Fibroblast of peridontal ligament (primary cell): ENCODE measurements at regions not wholly inside any gene's neighbourhood (a gene's known extent, or its start where the extent isn't known, plus 50 kb on each side); places are given as distances from the start of the nearest gene placed in this dataset.
"Not testable (repeated sequence)": the region's sequence is repeated elsewhere in the genome, so short reads cannot be mapped to it uniquely, and the experiment has no call there.

Experiments
- DNase-seq: peaks from one replicate; pipeline ENCODE4 v3.0.0-alpha.2; 2010; ENCODE audit errors: extremely low read depth

DNA sequence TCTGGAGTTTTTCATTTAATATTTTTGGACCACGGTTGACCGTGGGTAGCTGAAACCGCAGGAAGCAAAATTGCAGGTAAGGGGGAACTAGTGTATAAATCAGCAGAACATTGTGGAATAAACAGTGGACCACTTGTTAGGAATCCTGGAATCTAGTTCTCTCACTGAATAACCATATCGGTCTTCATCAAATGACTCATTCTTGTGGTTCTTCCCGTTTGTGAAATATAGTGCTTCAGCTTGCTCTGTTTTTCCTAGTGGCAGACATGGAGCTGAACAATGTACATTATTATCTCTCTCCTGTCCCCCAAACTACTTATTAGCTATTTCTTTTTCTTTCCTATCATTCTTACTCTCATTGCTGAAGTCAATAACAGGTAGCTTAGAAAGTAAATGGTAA lies 61.9 kb downstream of the HSPA13 start:
- DNase-seq, result no peak

DNA sequence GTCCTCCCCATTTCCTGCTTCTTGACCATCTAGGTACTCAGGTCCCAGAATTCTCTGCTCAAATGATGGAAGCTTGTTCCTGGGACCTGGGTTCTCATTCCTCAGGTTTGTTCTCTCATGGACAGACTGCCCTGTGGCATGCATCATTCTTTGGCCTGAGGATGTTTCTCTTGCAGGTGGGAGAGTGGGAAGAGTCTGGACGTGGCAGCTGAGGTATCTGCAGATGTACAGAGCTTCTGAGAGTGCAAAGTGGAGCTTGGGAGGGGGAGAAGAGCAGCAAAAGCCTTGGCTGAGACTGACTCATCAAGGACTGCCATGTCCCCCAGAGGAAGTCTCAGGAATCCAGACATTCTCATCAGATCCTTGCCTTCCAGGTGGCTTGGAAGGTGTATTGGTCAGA lies 63.1 kb downstream of the HSPA13 start:
- no peak for DNase-seq

DNA sequence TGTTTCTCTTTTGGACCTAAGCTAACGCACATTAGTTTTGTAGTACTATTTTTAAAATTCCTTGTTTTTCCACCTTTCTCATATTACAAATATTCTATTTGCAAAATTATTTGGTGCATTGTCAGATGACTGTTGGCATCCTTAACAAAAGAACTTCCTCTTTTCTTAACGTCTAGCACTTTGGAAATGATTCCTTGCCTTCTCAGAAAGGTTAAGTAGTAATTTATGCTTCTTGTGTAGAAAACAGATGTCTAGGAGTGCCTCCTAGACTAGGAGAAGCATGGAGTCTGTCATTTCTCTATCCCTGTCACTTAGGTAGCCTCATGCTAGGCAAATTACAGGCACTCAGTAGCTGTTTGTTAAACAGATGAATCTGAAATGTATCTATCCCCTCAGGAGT lies 64.4 kb downstream of the HSPA13 start:
- DNase-seq, result no peak

DNA sequence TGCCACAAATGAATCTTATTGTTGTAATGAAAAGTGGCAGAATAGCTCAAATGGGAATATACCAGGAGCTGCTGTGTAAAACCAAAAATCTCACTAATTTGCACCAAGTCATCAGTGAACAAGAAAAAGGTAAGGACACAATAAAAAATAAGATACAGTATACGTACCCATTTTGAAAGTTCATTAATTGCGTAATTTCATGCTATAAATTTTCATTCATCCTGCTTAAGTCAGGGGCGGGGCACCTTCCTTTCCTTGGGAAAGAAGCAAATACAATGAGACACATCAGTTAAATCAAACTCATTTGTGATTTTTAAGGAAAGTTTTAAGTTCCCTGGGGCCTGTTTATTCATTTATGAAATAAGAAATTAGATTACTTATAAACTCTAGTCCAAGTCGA lies 65.4 kb downstream of the HSPA13 start:
- DNase-seq, result no peak

DNA sequence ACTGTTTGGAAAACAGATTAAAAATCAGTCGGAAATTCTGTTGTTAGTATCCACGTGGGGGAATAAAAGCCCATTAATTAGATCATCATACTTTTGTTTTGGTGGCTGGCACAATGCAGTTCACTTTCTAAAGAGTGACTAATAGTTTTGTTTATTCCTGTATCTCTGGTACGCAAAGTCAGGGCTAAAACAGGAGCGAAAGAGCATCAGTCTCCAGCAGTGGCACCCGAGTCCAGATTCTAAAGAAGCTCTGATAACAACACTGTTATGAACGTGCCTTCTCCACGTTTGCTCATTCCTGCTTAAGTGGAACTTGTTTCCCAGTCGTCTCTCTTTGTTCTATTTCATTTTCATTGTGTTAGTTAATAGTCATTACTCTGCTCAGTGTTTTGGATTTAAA lies 69.6 kb downstream of the HSPA13 start:
- DNase-seq, result no peak

DNA sequence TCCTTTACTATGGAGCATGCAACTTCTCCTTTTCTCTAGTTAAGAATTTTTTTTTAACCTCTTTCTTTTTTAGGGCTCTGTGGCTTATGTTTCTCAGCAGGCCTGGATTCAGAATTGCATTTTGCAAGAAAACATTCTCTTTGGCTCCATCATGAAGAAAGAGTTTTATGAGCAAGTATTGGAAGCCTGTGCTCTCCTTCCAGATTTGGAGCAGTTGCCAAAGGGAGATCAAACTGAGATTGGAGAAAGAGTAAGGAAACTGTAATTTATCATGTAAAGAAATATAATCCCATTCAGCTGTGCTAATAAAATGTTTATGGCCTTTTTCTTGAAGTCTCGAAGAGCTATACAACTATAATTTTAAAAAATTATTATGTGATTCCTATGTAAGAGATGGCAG lies 70.1 kb downstream of the HSPA13 start:
- DNase-seq, result no peak

DNA sequence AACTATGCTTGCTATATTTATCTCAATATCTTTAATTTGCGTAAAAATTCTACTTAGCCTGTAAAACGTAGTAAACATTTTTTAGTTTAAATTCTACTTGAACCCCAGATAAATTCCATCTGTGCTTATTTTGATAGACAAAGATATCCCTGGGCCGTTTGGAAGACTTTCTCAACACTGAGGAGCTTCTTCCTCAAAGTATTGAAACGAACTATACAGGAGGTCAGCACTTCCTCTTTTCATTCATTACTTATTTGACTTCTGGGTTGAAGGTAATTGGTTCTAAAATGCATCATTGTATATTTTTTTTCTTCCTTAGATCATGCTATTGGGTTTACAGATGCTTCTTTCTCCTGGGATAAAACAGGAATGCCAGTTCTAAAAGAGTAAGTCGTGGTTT lies 74.7 kb downstream of the HSPA13 start:
- no peak for DNase-seq

DNA sequence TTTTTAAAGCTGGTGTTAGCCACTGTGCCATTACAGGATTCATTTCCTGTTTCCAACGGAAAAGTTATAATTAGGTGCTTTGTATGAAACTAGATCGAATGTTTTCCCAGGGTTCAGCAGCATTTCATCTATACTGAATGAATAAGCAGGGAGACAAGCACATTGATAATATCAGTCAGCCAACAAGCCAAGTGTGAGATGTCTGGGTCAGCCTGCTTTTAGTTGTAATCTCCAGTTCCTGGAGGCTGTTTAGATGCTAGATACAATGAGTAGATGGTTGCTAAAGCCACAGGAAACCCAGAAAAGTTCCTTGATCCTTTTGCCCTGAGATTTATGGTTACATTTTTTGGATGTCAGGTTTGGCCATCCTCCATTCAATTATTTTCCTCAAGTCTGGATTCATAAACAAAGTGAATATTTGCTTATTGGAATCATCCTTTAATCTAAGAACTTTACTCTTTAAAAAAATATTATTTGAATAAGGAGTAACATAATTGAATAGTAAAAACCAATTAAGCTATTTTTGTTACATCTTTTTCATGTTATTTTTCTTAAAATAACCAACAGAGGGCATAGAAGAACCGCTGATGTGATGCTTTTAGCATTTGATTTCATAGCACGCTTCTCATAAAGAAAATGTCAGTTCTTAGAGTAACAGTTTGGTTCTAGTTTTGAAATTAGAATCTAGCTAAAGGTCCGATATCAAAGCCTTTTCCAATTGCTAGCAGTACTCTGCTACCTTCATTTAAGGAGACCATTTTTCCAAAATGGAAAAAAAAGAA lies 76.6 kb downstream of the HSPA13 start:
- peak; percentile 24 for DNase-seq

DNA sequence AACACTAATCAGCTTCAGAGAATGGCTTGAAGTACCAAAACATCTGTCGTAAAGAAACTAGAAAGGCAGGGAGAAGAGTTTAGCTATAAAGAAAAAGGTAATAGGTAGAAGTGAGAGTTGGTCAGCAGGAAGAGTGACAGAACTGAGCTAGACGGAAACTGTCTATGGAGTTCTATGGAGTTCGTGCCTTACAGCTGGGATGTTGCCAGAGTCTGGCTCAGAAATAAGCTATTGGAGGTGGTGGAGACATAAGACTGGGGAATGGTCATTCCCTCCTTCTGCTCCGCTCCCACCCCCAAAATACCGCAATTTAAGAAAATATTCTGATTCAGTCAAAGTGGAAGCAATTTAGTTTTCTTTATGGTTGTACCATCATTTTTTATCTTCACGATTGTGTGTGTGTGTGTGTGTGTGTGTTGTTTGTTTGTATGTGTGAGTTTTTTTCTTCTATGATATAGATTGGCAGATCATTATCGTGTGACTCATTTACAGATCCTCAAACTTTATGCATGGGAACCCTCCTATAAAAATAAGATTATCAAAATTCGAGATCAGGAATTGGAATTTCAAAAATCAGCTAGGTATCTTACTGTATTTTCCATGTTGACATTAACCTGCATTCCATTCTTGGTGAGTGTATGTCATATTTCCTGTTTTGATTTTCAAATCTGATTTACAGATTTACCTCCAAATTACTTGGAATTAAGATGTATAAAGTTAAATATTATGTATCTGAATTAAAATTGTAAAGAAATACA lies 79.0 kb downstream of the HSPA13 start:
- DNase-seq, result no peak

DNA sequence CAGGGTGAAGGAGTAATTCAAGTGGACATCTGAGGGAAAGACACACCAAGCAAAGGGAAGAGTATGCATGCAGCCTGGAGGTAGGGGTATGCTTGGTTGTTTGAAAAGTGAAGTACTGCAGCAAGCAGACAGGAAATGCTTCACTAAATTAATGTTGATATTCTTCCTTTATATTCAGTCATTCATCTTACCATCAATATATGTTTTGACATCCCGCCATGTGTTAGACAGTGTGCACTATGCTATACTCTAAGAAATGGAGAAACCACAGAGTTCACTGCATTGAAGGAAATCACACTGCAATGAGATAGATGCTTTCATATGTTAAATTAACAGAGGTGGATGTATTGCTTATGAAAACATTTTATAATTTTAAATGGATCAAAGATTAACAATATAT lies 82.9 kb downstream of the HSPA13 start:
- DNase-seq, result no peak

DNA sequence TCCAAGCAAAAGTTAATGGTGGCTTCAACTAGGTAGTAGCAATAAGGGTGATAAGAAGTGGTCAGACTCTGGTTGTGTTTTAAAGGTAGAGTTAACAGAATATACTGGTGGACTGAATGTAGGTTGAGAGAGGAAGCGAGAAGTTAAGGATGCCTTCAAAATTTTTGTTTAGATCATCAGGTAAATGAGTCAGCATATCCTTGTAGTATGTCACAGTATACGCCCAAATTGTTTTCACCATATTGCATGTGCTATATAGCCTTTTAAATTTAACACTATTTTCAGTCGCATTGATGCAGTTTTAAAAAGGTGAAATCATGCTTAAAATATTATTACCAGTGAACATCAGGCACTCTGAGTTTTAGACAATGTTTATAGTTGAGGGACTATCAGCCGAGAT lies 74.6 kb downstream of the RBM11 start:
- DNase-seq, result no peak

DNA sequence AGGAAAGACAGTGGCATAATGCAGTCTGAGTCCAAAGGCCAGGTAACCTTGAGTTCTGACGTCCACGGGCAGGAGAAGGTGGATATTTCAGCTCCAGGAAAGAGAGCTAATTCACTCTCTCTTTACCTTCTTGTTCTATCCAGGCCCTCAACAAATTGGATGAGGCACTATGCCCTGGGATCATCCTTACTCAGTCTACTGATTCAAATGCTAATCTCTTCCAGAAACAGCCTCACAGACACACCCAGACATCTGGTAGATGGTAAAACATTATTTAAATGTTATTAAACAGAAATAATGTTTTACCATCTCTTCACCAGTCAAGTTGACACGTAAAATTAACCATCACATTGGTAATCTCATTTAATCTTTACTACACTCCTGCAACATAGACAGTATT lies 73.0 kb downstream of the RBM11 start:
- DNase-seq, result no peak

DNA sequence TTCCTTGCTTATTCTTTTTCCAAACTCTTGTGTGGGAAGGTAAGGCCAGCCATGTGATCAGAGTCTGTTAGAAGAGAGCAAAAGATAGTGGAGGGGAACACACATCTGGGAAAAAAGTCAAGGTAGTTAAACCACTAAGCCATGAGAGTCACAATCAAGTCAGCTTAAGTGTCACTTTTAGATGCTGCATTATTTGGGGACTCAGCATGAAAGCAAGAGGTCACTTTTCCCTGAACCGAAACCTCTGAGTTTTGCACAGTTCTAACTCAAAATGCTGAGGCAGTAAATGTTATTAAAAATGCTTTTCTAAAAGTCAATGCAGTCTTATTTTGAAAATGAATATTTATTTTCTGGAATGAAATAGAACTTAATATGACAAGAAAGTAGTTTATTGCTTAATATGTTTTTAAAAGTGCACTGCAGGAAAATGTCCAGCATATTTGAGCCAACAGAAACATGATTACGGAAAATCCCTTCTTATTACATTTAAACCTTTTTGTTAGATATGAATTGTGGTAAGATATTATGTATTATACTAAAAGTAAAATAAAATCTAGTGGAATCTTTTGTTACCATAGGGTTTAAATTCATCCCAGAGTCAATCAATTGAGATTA lies 69.3 kb downstream of the RBM11 start:
- DNase-seq, result no peak

DNA sequence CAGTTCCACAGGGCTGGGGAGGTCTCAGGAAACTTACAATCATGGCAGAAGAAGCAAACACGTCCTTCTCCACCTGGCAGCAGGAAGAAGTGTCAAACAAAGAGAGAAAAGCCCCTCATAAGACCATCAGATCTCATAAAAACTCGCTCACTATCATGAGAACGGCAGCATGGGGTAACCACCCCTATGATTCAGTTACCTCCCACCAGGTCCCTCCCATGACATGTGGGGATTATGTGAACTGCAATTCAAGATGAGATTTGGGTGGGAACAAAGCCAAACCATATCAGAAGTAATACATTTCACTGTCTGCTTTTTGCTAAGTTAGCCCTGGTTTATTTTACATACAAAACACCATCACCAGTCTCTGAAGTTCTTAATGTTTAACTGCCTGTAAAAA lies 68.5 kb downstream of the RBM11 start:
- no peak for DNase-seq

DNA sequence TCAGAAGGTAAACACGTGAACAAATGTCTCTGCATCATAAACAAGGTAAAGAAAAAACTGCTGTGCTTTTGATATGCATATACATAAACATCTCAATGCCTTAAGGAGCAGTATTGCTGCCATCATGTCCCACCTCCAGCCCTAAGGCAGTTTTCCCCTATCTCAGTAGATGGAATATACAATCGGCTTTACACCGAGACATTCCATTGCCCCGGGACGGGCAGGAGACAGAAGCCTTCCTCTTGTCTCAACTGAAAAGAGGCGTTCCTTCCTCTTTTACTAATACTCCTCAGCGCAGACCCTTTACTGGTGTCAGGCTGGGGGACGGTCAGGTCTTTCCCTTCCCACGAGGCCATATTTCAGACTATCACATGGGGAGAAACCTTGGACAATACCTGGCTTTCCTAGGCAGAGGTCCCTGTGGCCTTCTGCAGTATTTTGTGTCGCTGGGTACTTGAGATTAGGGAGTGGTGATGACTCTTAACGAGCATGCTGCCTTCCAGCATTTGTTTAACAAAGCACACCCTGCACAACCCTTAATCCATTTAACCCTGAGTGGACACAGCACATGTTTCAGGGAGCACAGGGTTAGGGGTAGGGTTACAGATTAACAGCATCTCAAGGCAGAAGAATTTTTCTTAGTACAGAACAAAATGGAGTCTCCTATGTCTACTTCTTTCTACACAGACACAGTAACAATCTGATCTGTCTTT lies 65.4 kb downstream of the RBM11 start:
- not testable (repeated sequence) for DNase-seq
